H1 (cell line): ENCODE measurements at regions not wholly inside any gene's neighbourhood (a gene's known extent, or its start where the extent isn't known, plus 50 kb on each side); places are given as distances from the start of the nearest gene placed in this dataset.

Experiments used
- ASH2L ChIP-seq: fragments of 200-600, 300-600 bp; sonication (generic); IDR thresholded peaks from one replicate; pipeline ENCODE4 v1.7.1; 2017; ENCODE audit warnings: low read length
- BACH1 ChIP-seq: IDR thresholded peaks from 2 replicates; pipeline ENCODE4 v1.6.1; 2012; ENCODE audit warnings: low read length, improper control_type of control experiment
- POLR2A ChIP-seq, 2 experiments: IDR thresholded peaks; 1 replicate in 1 of 2; 2 replicates in 1 of 2; pipeline ENCODE4 v1.6.1; 2011; ENCODE audit warnings: low read depth in 2 of 2, low read length in 2 of 2, mild to moderate bottlenecking in 2 of 2; ENCODE audit errors: control extremely low read depth in 1 of 2
- RXRA ChIP-seq: IDR thresholded peaks from 2 replicates; pipeline ENCODE4 v1.6.1; 2011; ENCODE audit warnings: low read depth, mild to moderate bottlenecking, low read length, moderate library complexity; ENCODE audit not compliant: insufficient read depth
- SAP30 ChIP-seq: fragments of 300-600 bp; sonication (generic); IDR thresholded peaks from 2 replicates; pipeline ENCODE4 v1.7.1; 2012; ENCODE audit warnings: low read length, moderate library complexity, mild to moderate bottlenecking, inconsistent platforms; ENCODE audit not compliant: insufficient read depth, insufficient replicate concordance

DNA sequence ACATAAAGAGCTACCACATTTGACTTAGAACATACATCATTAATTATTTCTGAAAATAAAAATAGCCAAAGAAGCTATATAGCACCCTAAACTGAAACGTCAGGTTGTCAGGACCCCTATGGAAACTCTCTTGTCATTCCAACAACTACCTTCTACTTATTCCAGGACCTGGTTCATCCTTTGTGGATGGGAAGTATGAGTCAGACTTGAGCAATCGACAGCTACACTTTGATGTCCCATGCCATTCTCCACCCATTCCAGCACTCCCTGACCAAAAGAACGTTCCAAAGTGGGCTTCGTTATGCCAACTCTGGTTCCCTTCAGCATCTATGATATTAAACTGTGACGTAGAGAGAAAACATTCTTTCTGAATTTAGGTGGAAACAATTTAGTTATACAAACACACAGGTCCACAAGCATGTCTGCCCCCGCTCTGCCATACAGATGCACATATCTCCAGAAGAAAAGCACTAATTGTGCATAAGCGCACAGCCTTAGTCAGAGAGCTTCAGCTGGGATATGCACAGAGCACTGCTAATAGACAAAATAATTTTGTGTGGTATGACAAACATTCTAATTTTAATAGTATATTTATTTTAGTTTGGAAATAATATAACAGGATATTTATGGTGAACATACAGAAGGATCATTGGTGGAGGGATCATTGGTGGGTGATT lies 723.1 kb upstream of the B3GALT2 start (continued):
- TF ChIP-seq RXRA (no peak), POLR2A (IDR thresholded peaks at IDR 0.05; ENCODE audit: control extremely low read depth in 1 of 2, low read depth in 2 of 2, low read length in 2 of 2) (no peak), ASH2L (no peak), BACH1 (no peak), SAP30 (no peak)
